DND-41 (cell line): ENCODE measurements at regions not wholly inside any gene's neighbourhood (a gene's known extent, or its start where the extent isn't known, plus 50 kb on each side); places are given as distances from the start of the nearest gene placed in this dataset.

Source experiments
- EZH2 ChIP-seq: IDR thresholded peaks from 3 replicates; pipeline ENCODE4 v1.6.1; 2012; ENCODE audit warnings: borderline replicate concordance, low read depth, mild to moderate bottlenecking, moderate library complexity, low read length, inconsistent platforms; ENCODE audit not compliant: severe bottlenecking
- TF ChIP-seq, protein P1 (sequence below): IDR thresholded peaks from 2 replicates; pipeline ENCODE4 v1.5.1; 2012; ENCODE audit warnings: borderline replicate concordance, low read length, moderate library complexity, mild to moderate bottlenecking; ENCODE audit not compliant: poor library complexity, severe bottlenecking; ENCODE audit errors: extremely low read depth

DNA sequence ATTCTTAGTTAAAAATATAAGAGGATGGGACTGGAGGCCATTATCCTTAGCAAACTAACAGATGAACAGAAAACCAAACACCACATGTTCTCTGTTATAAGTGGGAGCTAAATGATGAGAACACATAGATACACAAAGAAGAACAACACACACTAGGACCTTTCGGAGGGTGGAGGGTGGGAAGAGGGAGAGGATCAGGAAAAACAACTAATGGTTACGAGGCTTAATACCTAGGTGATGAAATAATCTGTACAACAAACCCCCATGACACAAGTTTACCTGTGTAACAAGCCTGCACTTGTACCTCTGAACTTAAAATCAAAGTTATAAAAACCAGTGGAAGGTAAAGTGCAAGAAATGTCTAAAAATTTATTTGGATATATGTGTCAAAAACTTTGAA, 1047.4 kb upstream of the C9orf72 start:
- TF ChIP-seq, protein P1, sequence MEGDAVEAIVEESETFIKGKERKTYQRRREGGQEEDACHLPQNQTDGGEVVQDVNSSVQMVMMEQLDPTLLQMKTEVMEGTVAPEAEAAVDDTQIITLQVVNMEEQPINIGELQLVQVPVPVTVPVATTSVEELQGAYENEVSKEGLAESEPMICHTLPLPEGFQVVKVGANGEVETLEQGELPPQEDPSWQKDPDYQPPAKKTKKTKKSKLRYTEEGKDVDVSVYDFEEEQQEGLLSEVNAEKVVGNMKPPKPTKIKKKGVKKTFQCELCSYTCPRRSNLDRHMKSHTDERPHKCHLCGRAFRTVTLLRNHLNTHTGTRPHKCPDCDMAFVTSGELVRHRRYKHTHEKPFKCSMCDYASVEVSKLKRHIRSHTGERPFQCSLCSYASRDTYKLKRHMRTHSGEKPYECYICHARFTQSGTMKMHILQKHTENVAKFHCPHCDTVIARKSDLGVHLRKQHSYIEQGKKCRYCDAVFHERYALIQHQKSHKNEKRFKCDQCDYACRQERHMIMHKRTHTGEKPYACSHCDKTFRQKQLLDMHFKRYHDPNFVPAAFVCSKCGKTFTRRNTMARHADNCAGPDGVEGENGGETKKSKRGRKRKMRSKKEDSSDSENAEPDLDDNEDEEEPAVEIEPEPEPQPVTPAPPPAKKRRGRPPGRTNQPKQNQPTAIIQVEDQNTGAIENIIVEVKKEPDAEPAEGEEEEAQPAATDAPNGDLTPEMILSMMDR, result no peak
- TF ChIP-seq EZH2, result no peak
